ENCODE measurements at regions not wholly inside any gene's neighbourhood (a gene's known extent, or its start where the extent isn't known, plus 50 kb on each side); places are given as distances from the start of the nearest gene placed in this dataset.

DNA sequence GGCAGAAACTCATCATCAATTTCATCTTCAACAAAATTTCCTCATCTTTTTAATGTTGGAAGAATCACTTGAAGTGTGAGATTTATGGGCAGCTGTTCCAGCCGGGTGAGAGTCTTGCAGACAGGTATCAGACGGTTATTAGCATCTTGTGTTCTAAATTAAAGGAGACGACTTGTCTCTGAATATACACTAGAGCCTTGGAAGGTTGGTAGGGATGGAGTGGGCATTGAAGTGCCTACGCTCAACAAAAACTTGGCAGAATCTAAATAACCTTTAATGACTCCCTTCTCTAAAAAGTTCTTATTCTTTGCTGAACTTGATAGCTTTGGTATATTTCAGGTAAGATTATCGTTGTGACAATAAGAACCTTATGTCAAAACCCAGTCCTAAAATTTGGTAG is 111.5 kb upstream of the MAGI3 start:
- Mint-ChIP-seq H3K4me3 (no peak overlapping the region), H3K27ac (no peak overlapping the region), H3K4me1 (peaks cover 29% of the 10 kb centered on the region), H3K9me3 (no peaks in the 10 kb centered on the region), H3K27me3 (ENCODE audit: low read depth) (peaks cover 31% of the 10 kb centered on the region), H3K36me3 (no peaks in the 10 kb centered on the region)
- DNase-seq (ENCODE audit: low spot score) (no peak), ATAC-seq (no peak)
- CTCF ChIA-PET, result no interaction called here
- TF ChIP-seq, protein P1, sequence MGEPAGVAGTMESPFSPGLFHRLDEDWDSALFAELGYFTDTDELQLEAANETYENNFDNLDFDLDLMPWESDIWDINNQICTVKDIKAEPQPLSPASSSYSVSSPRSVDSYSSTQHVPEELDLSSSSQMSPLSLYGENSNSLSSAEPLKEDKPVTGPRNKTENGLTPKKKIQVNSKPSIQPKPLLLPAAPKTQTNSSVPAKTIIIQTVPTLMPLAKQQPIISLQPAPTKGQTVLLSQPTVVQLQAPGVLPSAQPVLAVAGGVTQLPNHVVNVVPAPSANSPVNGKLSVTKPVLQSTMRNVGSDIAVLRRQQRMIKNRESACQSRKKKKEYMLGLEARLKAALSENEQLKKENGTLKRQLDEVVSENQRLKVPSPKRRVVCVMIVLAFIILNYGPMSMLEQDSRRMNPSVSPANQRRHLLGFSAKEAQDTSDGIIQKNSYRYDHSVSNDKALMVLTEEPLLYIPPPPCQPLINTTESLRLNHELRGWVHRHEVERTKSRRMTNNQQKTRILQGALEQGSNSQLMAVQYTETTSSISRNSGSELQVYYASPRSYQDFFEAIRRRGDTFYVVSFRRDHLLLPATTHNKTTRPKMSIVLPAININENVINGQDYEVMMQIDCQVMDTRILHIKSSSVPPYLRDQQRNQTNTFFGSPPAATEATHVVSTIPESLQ (CRISPR knock-in tag; IDR thresholded peaks at IDR 0.05), result no peak
- no peak for TF ChIP-seq CBFB (CRISPR knock-in tag; IDR thresholded peaks at IDR 0.05; ENCODE audit: low read depth)
- TF ChIP-seq, protein P2, sequence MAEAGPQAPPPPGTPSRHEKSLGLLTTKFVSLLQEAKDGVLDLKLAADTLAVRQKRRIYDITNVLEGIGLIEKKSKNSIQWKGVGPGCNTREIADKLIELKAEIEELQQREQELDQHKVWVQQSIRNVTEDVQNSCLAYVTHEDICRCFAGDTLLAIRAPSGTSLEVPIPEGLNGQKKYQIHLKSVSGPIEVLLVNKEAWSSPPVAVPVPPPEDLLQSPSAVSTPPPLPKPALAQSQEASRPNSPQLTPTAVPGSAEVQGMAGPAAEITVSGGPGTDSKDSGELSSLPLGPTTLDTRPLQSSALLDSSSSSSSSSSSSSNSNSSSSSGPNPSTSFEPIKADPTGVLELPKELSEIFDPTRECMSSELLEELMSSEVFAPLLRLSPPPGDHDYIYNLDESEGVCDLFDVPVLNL (CRISPR knock-in tag; IDR thresholded peaks at IDR 0.05; ENCODE audit: borderline replicate concordance, low read depth), result no peak
- POLR2A ChIA-PET, result no interaction called here

DNA sequence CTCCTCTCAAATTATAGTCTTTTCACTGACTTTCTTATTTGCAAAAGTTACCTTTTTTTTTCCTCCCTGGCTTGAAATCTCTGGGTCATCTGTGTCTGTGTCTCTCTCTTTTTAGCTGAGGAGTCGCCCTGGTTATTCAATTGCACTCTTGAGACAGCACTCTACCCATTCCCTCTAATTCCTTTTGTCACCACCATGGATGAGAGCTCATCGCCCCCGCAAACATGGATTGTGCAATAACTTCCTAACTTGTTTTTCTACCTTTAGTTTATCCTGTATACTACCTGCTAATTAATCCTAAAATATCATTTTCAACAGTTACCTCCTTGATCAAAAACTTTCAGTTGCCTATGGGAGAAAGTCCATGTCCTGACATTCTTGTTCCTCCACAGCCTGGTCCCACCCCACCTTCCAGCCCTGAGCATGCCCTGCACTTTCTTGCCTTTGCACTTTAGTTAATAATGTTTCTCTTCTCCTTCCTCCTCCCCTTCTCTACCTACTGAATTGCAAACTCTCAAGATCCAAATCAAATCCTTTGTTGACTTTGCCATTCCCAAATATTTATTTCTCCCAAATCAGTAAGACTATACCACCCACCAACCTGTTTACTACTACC is 110.4 kb upstream of the MAGI3 start:
- H3K9me3 Mint-ChIP-seq, result no peaks in the 10 kb centered on the region
- no peak for ATAC-seq
- POLR2A ChIA-PET, result no interaction called here
- CTCF ChIA-PET, result no interaction called here
- DNase-seq (ENCODE audit: low spot score), result no peak
- no peaks in the 10 kb centered on the region for H3K36me3 Mint-ChIP-seq
- peaks cover 30% of the 10 kb centered on the region for H3K4me1 Mint-ChIP-seq
- H3K27ac Mint-ChIP-seq, result no peak overlapping the region
- no peak overlapping the region for H3K4me3 Mint-ChIP-seq
- TF ChIP-seq ELF4 (CRISPR knock-in tag; IDR thresholded peaks at IDR 0.05; ENCODE audit: low read depth), result no peak
- TF ChIP-seq, protein P3, sequence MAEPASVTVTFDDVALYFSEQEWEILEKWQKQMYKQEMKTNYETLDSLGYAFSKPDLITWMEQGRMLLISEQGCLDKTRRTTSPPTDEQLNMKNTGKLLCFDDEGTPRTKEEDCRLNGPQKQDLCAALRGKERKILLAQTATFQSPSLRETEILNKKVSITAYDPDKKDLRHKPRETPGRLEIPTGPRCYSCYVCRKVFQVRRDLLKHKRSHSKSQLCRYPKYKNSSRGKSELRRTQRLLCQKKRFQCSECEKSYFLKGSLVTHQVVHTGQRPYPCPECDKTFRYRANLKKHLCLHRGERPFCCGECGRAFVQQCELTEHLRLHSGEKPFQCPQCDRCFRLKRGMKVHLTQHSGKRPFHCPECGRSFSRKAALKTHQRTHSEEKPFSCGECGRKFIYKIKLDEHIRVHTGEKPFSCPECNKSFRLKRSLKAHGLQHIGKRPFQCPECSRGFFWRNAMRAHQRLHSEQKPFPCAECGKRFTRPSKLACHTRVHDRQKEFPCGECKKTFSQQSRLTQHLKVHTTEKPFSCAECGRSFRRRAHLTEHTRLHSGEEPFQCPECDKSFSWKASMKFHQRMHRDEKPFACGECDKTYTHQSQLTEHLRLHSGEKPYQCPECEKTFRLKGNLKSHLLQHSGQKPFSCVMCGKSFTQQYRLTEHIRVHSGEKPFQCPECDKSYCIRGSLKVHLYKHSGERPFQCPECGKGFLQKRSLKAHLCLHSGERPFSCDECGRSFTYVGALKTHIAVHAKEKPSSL (CRISPR knock-in tag; conservative IDR thresholded peaks at IDR 0.05), result no peak
- TF ChIP-seq, protein P4, sequence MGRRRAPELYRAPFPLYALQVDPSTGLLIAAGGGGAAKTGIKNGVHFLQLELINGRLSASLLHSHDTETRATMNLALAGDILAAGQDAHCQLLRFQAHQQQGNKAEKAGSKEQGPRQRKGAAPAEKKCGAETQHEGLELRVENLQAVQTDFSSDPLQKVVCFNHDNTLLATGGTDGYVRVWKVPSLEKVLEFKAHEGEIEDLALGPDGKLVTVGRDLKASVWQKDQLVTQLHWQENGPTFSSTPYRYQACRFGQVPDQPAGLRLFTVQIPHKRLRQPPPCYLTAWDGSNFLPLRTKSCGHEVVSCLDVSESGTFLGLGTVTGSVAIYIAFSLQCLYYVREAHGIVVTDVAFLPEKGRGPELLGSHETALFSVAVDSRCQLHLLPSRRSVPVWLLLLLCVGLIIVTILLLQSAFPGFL (CRISPR knock-in tag; IDR thresholded peaks at IDR 0.05; ENCODE audit: borderline replicate concordance), result no peak
- no peak for TF ChIP-seq IRF2 (CRISPR knock-in tag; IDR thresholded peaks at IDR 0.05; ENCODE audit: borderline replicate concordance, low read depth)
- no peak for TF ChIP-seq SP1 (CRISPR knock-in tag; conservative IDR thresholded peaks at IDR 0.05)
- TF ChIP-seq NR2C2 (CRISPR knock-in tag; IDR thresholded peaks at IDR 0.05), result no peak
- TF ChIP-seq SOX15 (CRISPR knock-in tag; IDR thresholded peaks at IDR 0.05), result no peak
- H3K27me3 Mint-ChIP-seq (ENCODE audit: low read depth), result peaks cover 31% of the 10 kb centered on the region

DNA sequence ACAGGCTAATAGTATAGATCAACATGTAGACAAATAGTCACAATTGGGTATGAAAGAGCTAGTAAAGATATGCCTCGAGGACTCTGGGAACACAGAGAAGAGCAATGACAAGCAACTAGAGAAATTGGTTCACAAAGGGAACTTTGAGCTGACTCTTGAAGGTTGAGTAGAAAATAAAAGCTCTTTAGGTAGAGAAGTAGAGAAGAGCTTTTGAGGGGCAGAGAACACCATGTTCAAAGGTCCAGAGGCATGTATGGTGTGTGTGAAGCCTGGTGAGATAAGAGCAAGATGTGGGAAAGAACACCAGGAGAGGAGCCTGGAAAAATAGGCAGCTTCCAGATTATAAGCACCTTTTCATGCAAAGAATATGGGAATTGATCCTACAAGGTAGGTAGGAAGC is 109.7 kb upstream of the MAGI3 start:
- ChIA-PET POLR2A (no interaction called here), CTCF (no interaction called here)
- H3K4me1 Mint-ChIP-seq, result peaks cover 23% of the 10 kb centered on the region
- TF ChIP-seq, protein P5, sequence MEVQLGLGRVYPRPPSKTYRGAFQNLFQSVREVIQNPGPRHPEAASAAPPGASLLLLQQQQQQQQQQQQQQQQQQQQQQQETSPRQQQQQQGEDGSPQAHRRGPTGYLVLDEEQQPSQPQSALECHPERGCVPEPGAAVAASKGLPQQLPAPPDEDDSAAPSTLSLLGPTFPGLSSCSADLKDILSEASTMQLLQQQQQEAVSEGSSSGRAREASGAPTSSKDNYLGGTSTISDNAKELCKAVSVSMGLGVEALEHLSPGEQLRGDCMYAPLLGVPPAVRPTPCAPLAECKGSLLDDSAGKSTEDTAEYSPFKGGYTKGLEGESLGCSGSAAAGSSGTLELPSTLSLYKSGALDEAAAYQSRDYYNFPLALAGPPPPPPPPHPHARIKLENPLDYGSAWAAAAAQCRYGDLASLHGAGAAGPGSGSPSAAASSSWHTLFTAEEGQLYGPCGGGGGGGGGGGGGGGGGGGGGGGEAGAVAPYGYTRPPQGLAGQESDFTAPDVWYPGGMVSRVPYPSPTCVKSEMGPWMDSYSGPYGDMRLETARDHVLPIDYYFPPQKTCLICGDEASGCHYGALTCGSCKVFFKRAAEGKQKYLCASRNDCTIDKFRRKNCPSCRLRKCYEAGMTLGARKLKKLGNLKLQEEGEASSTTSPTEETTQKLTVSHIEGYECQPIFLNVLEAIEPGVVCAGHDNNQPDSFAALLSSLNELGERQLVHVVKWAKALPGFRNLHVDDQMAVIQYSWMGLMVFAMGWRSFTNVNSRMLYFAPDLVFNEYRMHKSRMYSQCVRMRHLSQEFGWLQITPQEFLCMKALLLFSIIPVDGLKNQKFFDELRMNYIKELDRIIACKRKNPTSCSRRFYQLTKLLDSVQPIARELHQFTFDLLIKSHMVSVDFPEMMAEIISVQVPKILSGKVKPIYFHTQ (CRISPR knock-in tag; IDR thresholded peaks at IDR 0.05), result no peak
- TF ChIP-seq ZNF317 (CRISPR knock-in tag; IDR thresholded peaks at IDR 0.05; ENCODE audit: borderline replicate concordance, low read depth) (no peak), JUN (CRISPR knock-in tag; IDR thresholded peaks at IDR 0.05) (no peak), ZNF423 (CRISPR knock-in tag; IDR thresholded peaks at IDR 0.05) (no peak), JAZF1 (CRISPR knock-in tag; IDR thresholded peaks at IDR 0.05) (no peak), TEAD1 (CRISPR knock-in tag; IDR thresholded peaks at IDR 0.05) (no peak)
- TF ChIP-seq, protein P6, sequence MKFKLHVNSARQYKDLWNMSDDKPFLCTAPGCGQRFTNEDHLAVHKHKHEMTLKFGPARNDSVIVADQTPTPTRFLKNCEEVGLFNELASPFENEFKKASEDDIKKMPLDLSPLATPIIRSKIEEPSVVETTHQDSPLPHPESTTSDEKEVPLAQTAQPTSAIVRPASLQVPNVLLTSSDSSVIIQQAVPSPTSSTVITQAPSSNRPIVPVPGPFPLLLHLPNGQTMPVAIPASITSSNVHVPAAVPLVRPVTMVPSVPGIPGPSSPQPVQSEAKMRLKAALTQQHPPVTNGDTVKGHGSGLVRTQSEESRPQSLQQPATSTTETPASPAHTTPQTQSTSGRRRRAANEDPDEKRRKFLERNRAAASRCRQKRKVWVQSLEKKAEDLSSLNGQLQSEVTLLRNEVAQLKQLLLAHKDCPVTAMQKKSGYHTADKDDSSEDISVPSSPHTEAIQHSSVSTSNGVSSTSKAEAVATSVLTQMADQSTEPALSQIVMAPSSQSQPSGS (CRISPR knock-in tag; IDR thresholded peaks at IDR 0.05; ENCODE audit: borderline replicate concordance, low read depth), result no peak
- ATAC-seq, result no peak
- no peak for DNase-seq (ENCODE audit: low spot score)
- peaks cover 26% of the 10 kb centered on the region for H3K27me3 Mint-ChIP-seq (ENCODE audit: low read depth)
- H3K36me3 Mint-ChIP-seq, result no peaks in the 10 kb centered on the region
- no peaks in the 10 kb centered on the region for H3K9me3 Mint-ChIP-seq
- H3K4me3 Mint-ChIP-seq, result no peak overlapping the region
- no peak overlapping the region for H3K27ac Mint-ChIP-seq

All from WTC11 (cell line).